ENCODE measurements at regions not wholly inside any gene's neighbourhood (a gene's known extent, or its start where the extent isn't known, plus 50 kb on each side); places are given as distances from the start of the nearest gene placed in this dataset.

DNA sequence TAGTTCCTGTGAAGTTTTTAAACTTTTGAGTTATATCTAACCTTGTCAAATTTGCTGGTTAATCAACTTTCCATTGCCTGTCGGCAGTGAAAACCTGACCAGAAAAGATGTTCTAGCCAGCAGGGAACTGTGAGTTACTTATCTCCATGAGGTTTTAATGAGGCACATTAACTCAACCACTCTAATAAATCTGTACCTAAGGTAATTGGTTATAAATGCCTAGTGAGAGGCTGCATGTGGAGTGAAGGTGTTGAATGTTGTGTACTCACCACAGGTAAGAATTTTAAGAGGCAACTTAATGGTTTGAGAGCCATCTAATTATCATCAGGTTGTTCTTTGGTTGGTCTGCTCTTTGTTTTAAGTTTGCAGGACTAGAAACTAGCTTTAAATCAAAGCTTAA, 138.4 kb upstream of the LHX8 start:
- in situ Hi-C loops (cut with HindIII; ENCODE audit: low sequenced_read_pairs) = no loop called here
- H3K4me3 ChIP-seq (ENCODE audit: low read depth, low read length) = no peak overlapping the region
- TF ChIP-seq, protein P1, sequence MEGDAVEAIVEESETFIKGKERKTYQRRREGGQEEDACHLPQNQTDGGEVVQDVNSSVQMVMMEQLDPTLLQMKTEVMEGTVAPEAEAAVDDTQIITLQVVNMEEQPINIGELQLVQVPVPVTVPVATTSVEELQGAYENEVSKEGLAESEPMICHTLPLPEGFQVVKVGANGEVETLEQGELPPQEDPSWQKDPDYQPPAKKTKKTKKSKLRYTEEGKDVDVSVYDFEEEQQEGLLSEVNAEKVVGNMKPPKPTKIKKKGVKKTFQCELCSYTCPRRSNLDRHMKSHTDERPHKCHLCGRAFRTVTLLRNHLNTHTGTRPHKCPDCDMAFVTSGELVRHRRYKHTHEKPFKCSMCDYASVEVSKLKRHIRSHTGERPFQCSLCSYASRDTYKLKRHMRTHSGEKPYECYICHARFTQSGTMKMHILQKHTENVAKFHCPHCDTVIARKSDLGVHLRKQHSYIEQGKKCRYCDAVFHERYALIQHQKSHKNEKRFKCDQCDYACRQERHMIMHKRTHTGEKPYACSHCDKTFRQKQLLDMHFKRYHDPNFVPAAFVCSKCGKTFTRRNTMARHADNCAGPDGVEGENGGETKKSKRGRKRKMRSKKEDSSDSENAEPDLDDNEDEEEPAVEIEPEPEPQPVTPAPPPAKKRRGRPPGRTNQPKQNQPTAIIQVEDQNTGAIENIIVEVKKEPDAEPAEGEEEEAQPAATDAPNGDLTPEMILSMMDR (IDR thresholded peaks at IDR 0.05; ENCODE audit: low read depth, low read length, missing control alignments) = no peak
- no peak for DNase-seq (ENCODE audit: low read depth)

DNA sequence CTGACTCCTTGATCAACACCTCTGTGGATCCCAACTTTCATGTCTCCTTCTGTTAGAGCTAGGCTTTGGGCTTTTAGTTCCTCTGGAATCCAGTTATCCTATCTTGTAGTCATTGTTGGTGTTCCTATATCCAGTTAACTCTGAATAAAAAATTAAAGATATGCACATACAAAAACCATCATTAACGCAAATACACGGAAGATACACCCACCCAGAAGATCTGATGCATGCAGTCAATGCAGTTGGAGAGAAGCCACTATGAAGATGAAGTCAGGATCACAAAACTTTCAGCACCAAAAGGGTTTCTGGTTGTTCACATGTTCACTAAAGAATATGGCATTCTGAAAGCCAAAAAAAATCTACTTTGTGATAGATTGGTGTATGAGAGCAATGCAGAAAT, 123.6 kb upstream of the LHX8 start:
- H3K4me3 ChIP-seq (ENCODE audit: low read depth, low read length) = no peak overlapping the region
- TF ChIP-seq, protein P1 (IDR thresholded peaks at IDR 0.05; ENCODE audit: low read depth, low read length, missing control alignments) = no peak
- in situ Hi-C loops (cut with HindIII; ENCODE audit: low sequenced_read_pairs) = no loop called here
- no peak for DNase-seq (ENCODE audit: low read depth)

DNA sequence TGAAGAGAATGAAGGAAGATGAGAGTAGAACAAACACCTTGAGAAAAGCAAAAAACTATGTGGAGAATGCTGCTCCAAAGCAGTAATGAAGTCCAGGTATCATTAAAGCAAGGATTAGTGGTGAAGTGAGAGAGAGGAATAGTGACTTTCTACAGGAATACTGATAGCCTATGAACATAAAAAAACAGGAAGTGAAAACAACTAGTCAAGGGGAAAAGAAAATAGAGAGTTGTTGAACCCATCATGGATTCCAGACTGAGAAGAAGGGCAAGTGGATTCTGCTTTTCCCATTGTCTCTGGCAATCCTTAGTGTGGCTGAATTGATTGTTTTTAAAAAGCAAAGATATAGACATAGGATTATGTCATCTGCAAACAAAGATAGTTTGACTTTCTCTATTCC, 119.9 kb upstream of the LHX8 start:
- in situ Hi-C loops (cut with HindIII; ENCODE audit: low sequenced_read_pairs) = no loop called here
- TF ChIP-seq, protein P1 (IDR thresholded peaks at IDR 0.05; ENCODE audit: low read depth, low read length, missing control alignments) = no peak
- H3K4me3 ChIP-seq (ENCODE audit: low read depth, low read length) = no peak overlapping the region
- no peak for DNase-seq (ENCODE audit: low read depth)

DNA sequence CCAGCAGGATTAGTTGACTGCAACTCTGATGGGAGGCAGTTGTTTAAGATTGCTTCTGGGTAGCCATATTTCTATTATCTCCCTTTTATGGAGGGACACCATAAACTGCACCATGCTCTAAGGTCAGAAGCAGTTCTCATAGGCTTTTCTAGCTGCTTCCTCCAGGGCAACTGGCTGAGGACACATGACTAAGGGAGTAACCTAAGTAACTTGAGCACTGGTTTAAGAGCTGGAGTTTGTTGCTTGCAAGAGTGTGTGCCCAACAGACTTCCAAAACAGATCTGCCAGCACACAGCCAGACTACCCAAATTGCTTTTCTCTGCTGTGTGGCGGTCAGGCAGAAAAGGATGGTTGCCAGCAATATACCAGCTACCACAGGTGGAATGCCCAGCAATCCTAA, 111.2 kb upstream of the LHX8 start:
- H3K4me3 ChIP-seq (ENCODE audit: low read depth, low read length) = no peak overlapping the region
- in situ Hi-C loops (cut with HindIII; ENCODE audit: low sequenced_read_pairs) = no loop called here
- DNase-seq (ENCODE audit: low read depth) = no peak
- TF ChIP-seq, protein P1 (IDR thresholded peaks at IDR 0.05; ENCODE audit: low read depth, low read length, missing control alignments) = no peak

DNA sequence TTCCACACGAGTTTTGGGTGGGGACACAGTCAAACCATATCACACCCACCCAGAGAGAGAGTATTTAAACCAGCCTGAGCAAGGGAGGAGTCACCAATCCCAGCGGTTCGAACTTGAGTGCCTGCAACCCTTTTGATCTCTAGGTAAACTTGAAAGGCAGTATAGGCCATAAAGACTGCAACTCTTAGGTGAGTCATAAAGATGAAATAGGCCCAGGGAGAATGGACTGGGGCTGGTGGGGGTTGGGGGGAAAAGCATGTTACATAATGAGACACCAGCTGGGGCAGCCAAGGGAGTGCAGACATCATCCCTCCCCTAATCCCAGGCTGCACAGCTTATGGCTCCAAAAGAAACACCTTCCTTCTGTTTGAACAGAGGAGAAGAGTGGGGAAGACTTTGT, 99.8 kb upstream of the LHX8 start:
- in situ Hi-C loops (cut with HindIII; ENCODE audit: low sequenced_read_pairs) = no loop called here
- TF ChIP-seq, protein P1 (IDR thresholded peaks at IDR 0.05; ENCODE audit: low read depth, low read length, missing control alignments) = no peak
- H3K4me3 ChIP-seq (ENCODE audit: low read depth, low read length) = no peak overlapping the region
- no peak for DNase-seq (ENCODE audit: low read depth)

DNA sequence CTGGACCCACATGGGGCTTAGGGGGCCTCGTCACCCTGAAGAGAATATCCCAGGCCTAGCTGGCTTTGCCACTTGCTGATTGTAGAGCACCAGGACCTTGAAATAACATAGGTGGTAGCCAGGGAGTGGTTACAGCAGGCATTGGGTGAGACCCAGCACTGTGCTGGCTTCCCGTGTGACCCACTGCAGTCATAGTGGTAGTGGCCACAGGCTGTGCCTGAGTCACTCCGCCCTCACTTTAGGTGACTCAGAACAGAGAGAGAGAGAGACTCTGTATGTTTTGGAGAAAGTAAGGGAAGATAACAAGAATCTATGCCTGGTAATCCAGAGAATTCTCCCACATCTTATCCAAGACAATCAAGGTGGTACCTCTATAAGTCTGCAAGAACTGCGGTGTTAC, 98.7 kb upstream of the LHX8 start:
- H3K4me3 ChIP-seq (ENCODE audit: low read depth, low read length) = no peak overlapping the region
- TF ChIP-seq, protein P1 (IDR thresholded peaks at IDR 0.05; ENCODE audit: low read depth, low read length, missing control alignments) = no peak
- no peak for DNase-seq (ENCODE audit: low read depth)
- in situ Hi-C loops (cut with HindIII; ENCODE audit: low sequenced_read_pairs) = no loop called here

DNA sequence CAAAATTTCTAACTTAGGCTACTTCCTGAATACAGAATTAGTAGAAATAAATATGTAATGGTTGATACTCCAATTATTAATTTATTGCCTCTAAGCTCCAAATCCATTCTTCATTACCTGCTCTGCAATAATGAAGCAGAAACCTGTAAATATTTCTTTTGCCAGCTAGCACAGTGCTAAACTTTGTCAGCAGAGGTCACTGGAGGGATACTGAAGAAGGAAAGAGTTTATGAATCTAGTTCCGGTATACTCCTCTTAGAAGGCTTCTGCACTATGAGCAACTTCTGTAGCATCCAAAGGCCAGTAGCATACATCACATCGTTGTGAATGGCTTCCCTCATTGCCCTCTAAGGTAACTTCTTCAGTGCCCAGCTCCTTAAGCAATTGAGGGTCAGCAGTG, 81.0 kb upstream of the LHX8 start:
- no peak overlapping the region for H3K4me3 ChIP-seq (ENCODE audit: low read depth, low read length)
- TF ChIP-seq, protein P1 (IDR thresholded peaks at IDR 0.05; ENCODE audit: low read depth, low read length, missing control alignments) = no peak
- in situ Hi-C loops (cut with HindIII; ENCODE audit: low sequenced_read_pairs) = no loop called here
- no peak for DNase-seq (ENCODE audit: low read depth)

Measured in astrocyte of the cerebellum (primary cell).